Liver (tissue), 8 donors: ENCODE measurements at regions not wholly inside any gene's neighbourhood (a gene's known extent, or its start where the extent isn't known, plus 50 kb on each side); places are given as distances from the start of the nearest gene placed in this dataset.

Experiments
- DNase-seq: peaks from one replicate; pipeline ENCODE4 v3.0.0-alpha.2; 2017; ENCODE audit warnings: low spot score
- H3K27ac ChIP-seq, 2 donors: one replicate each; pipeline ENCODE4 v1.7.0; 2013; ENCODE audit warnings: inconsistent platforms in 2 of 2, low read length in 2 of 2, control low read depth in 1 of 2, low read depth in 1 of 2, mild to moderate bottlenecking in 1 of 2
- H3K27me3 ChIP-seq, 4 donors: one replicate each; pipeline versions ENCODE4 v1.6.1 to v1.7.0; 2013; ENCODE audit warnings: low read length in 3 of 4, inconsistent platforms in 1 of 4, mild to moderate bottlenecking in 1 of 4, moderate library complexity in 1 of 4; ENCODE audit not compliant: control insufficient read depth in 4 of 4, insufficient read depth in 4 of 4
- H3K36me3 ChIP-seq, 4 donors: one replicate each; pipeline versions ENCODE4 v1.6.1 to v1.7.0; 2013; ENCODE audit warnings: low read length in 3 of 4, mild to moderate bottlenecking in 3 of 4, low read depth in 1 of 4, moderate library complexity in 1 of 4; ENCODE audit not compliant: control insufficient read depth in 4 of 4, insufficient read depth in 3 of 4
- H3K4me1 ChIP-seq, 4 donors: one replicate each; pipeline versions ENCODE4 v1.6.1 to v1.7.0; 2013; ENCODE audit warnings: low read length in 3 of 4, mild to moderate bottlenecking in 3 of 4, moderate library complexity in 1 of 4; ENCODE audit not compliant: control insufficient read depth in 4 of 4, insufficient read depth in 4 of 4
- H3K4me3 ChIP-seq, 3 donors: one replicate each; pipeline versions ENCODE4 v1.6.1 to v1.7.0; 2013; ENCODE audit warnings: low read length in 3 of 3, control low read depth in 1 of 3, low read depth in 1 of 3, mild to moderate bottlenecking in 1 of 3
- H3K9ac ChIP-seq, 2 donors: one replicate each; pipeline ENCODE4 v1.7.0; 2013; ENCODE audit warnings: low read length in 2 of 2, mild to moderate bottlenecking in 2 of 2, moderate library complexity in 2 of 2, control low read depth in 1 of 2, low read depth in 1 of 2
- H3K9me3 ChIP-seq, 4 donors: one replicate each; pipeline versions ENCODE4 v1.6.1 to v1.7.0; 2013; ENCODE audit warnings: low read length in 3 of 4; ENCODE audit not compliant: control insufficient read depth in 4 of 4
- CTCF ChIP-seq: fragments of 150-350 bp; IDR thresholded peaks from 2 replicates; pipeline ENCODE4 v1.5.1; 2017; ENCODE audit warnings: improper control_type of control experiment, low read depth, low read length; ENCODE audit not compliant: missing input control
- EGR1 ChIP-seq, 2 donors: IDR thresholded peaks; 2 replicates each; pipeline ENCODE4 v1.6.1; 2016 to 2018; ENCODE audit warnings: antibody characterized with exemption in 2 of 2, low read depth in 2 of 2
- FOXA1 ChIP-seq: IDR thresholded peaks from 2 replicates; pipeline ENCODE4 v1.6.1; 2016; ENCODE audit warnings: antibody characterized with exemption
- FOXA2 ChIP-seq: IDR thresholded peaks from 2 replicates; pipeline ENCODE4 v1.6.1; 2016; ENCODE audit warnings: antibody characterized with exemption
- GABPA ChIP-seq, 2 donors: IDR thresholded peaks in 1 of 2; conservative IDR thresholded peaks in 1 of 2; 2 replicates each; pipeline ENCODE4 v1.6.1; 2016; ENCODE audit warnings: antibody characterized with exemption in 2 of 2, mild to moderate bottlenecking in 1 of 2, moderate library complexity in 1 of 2
- HNF4A ChIP-seq, 2 donors: conservative IDR thresholded peaks; 2 replicates each; pipeline ENCODE4 v1.6.1; 2016; ENCODE audit warnings: antibody characterized with exemption in 2 of 2, mild to moderate bottlenecking in 2 of 2
- HNF4G ChIP-seq: IDR thresholded peaks from 2 replicates; pipeline ENCODE4 v1.6.1; 2016; ENCODE audit warnings: antibody characterized with exemption
- JUND ChIP-seq, 2 donors: IDR thresholded peaks; 2 replicates each; pipeline ENCODE4 v1.6.1; 2016; ENCODE audit warnings: antibody characterized with exemption in 2 of 2
- MAX ChIP-seq: IDR thresholded peaks from 2 replicates; pipeline ENCODE4 v1.6.1; 2016; ENCODE audit warnings: antibody characterized with exemption
- NR2F2 ChIP-seq: IDR thresholded peaks from 2 replicates; pipeline ENCODE4 v1.6.1; 2016; ENCODE audit warnings: antibody characterized with exemption
- RAD21 ChIP-seq, 2 donors: IDR thresholded peaks; 2 replicates each; pipeline ENCODE4 v1.6.1; 2016; ENCODE audit warnings: antibody characterized with exemption in 2 of 2, mild to moderate bottlenecking in 2 of 2
- RXRA ChIP-seq, 2 donors: IDR thresholded peaks; 2 replicates each; pipeline ENCODE4 v1.6.1; 2017 to 2018; ENCODE audit warnings: antibody characterized with exemption in 2 of 2, mild to moderate bottlenecking in 1 of 2
- SP1 ChIP-seq: IDR thresholded peaks from 2 replicates; pipeline ENCODE4 v1.6.1; 2018; ENCODE audit warnings: antibody characterized with exemption, mild to moderate bottlenecking
- TAF1 ChIP-seq: conservative IDR thresholded peaks from 2 replicates; pipeline ENCODE4 v1.6.1; 2016; ENCODE audit warnings: antibody characterized with exemption, mild to moderate bottlenecking
- YY1 ChIP-seq: IDR thresholded peaks from 2 replicates; pipeline ENCODE4 v1.6.1; 2016; ENCODE audit warnings: antibody characterized with exemption, mild to moderate bottlenecking
- WGBS: extraction: QIAGEN DNeasy Blood & Tissue Kit; methylation state at CpG from one replicate; pipeline ENCODE4 v1.1.7; 2013; 5-methylcytosine and 5-hydroxymethylcytosine counted together
- TF ChIP-seq, protein P1 (sequence below): IDR thresholded peaks from 2 replicates; pipeline ENCODE4 v1.6.1; 2016; ENCODE audit warnings: antibody characterized with exemption
- TF ChIP-seq, protein P2 (sequence below): IDR thresholded peaks from 2 replicates; pipeline ENCODE4 v1.6.1; 2016; ENCODE audit warnings: antibody characterized with exemption
- TF ChIP-seq, protein P3 (sequence below): IDR thresholded peaks from 2 replicates; pipeline ENCODE4 v1.6.1; 2016; ENCODE audit warnings: antibody characterized with exemption, mild to moderate bottlenecking
- donor health status: healthy.
- donor health status: healthy.
- donor health status: healthy.
- donor health status: healthy.
- donor health status: healthy.

DNA sequence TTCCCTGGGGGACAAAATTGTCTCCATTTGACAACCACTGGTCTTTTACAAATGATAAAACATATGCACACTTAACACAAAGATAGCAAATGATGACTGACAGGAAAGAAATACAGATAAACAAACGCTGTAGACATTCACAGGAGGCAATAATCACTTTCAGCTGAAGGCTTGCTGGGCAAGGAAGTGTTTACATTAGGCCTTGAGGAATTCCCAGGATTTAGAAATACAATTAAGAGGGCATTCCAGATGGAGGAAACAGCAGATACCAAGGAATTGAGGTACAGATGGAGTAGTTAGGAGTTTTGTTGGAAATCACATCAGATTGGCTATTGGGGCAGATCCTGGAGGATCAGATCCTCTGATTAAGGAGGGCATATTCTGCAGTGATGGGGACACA lies 93.9 kb downstream of the DYRK2 start:
- WGBS: 26% methylated on average over 1 of the region's 1 CpG
- TF ChIP-seq YY1 (no peak), RAD21 (IDR thresholded peaks at IDR 0.05) (no peak), MAX (no peak), FOXA2 (no peak), GABPA (IDR thresholded peaks at IDR 0.05 in 1 of 2, conservative IDR thresholded peaks at IDR 0.05 in 1 of 2) (no peak), HNF4A (conservative IDR thresholded peaks at IDR 0.05) (no peak), TAF1 (no peak), SP1 (no peak), EGR1 (IDR thresholded peaks at IDR 0.05; ENCODE audit: low read depth in 2 of 2) (no peak), HNF4G (no peak)
- TF ChIP-seq, protein P1, sequence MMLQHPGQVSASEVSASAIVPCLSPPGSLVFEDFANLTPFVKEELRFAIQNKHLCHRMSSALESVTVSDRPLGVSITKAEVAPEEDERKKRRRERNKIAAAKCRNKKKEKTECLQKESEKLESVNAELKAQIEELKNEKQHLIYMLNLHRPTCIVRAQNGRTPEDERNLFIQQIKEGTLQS: no peak
- no peak overlapping the region for H3K4me3 ChIP-seq
- H3K9ac ChIP-seq: no peak overlapping the region
- no peak for DNase-seq
- H3K27me3 ChIP-seq: no peaks in the 10 kb centered on the region
- peaks cover 0 to 3% (median 0%) of the 10 kb centered on the region in 4 donors for H3K4me1 ChIP-seq
- no peaks in the 10 kb centered on the region for H3K36me3 ChIP-seq
- H3K27ac ChIP-seq: no peak overlapping the region
- no peaks in the 10 kb centered on the region for H3K9me3 ChIP-seq

- TF ChIP-seq FOXA1 (no peak), NR2F2 (no peak), TAF1 (no peak), GABPA (IDR thresholded peaks at IDR 0.05 in 1 of 2, conservative IDR thresholded peaks at IDR 0.05 in 1 of 2) (no peak), SP1 (peak; percentile 67), EGR1 (IDR thresholded peaks at IDR 0.05; ENCODE audit: low read depth in 2 of 2) (no peak), YY1 (peak; percentile 53), CTCF (no peak), HNF4A (conservative IDR thresholded peaks at IDR 0.05) (peak; percentile 86 to 90), MAX (peak; percentile 6), RXRA (IDR thresholded peaks at IDR 0.05) (peak in 1 of 2 donors; percentile 38), JUND (IDR thresholded peaks at IDR 0.05) (peak in 1 of 2 donors; percentile 61), HNF4G (peak; percentile 87), RAD21 (IDR thresholded peaks at IDR 0.05) (peak; percentile 8 to 17), FOXA2 (no peak)
- TF ChIP-seq, protein P1: no peak
- TF ChIP-seq, protein P2, sequence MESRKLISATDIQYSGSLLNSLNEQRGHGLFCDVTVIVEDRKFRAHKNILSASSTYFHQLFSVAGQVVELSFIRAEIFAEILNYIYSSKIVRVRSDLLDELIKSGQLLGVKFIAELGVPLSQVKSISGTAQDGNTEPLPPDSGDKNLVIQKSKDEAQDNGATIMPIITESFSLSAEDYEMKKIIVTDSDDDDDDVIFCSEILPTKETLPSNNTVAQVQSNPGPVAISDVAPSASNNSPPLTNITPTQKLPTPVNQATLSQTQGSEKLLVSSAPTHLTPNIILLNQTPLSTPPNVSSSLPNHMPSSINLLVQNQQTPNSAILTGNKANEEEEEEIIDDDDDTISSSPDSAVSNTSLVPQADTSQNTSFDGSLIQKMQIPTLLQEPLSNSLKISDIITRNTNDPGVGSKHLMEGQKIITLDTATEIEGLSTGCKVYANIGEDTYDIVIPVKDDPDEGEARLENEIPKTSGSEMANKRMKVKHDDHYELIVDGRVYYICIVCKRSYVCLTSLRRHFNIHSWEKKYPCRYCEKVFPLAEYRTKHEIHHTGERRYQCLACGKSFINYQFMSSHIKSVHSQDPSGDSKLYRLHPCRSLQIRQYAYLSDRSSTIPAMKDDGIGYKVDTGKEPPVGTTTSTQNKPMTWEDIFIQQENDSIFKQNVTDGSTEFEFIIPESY: no peak
- TF ChIP-seq, protein P3, sequence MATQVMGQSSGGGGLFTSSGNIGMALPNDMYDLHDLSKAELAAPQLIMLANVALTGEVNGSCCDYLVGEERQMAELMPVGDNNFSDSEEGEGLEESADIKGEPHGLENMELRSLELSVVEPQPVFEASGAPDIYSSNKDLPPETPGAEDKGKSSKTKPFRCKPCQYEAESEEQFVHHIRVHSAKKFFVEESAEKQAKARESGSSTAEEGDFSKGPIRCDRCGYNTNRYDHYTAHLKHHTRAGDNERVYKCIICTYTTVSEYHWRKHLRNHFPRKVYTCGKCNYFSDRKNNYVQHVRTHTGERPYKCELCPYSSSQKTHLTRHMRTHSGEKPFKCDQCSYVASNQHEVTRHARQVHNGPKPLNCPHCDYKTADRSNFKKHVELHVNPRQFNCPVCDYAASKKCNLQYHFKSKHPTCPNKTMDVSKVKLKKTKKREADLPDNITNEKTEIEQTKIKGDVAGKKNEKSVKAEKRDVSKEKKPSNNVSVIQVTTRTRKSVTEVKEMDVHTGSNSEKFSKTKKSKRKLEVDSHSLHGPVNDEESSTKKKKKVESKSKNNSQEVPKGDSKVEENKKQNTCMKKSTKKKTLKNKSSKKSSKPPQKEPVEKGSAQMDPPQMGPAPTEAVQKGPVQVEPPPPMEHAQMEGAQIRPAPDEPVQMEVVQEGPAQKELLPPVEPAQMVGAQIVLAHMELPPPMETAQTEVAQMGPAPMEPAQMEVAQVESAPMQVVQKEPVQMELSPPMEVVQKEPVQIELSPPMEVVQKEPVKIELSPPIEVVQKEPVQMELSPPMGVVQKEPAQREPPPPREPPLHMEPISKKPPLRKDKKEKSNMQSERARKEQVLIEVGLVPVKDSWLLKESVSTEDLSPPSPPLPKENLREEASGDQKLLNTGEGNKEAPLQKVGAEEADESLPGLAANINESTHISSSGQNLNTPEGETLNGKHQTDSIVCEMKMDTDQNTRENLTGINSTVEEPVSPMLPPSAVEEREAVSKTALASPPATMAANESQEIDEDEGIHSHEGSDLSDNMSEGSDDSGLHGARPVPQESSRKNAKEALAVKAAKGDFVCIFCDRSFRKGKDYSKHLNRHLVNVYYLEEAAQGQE: no peak
- Histone ChIP-seq H3K9ac (no peak overlapping the region), H3K9me3 (no peaks in the 10 kb centered on the region), H3K27me3 (no peaks in the 10 kb centered on the region), H3K36me3 (no peaks in the 10 kb centered on the region), H3K27ac (peak overlapping the region in 1 of 2 donors; percentile 25), H3K4me3 (no peak overlapping the region), H3K4me1 (peaks cover 0 to 17% (median 9%) of the 10 kb centered on the region in 4 donors)
- WGBS: 43% methylated on average over 2 of the region's 2 CpGs
- no peak for DNase-seq
Observed at GRCh38 chr12:67747869-67748742, 99.6 kb downstream of the DYRK2 start.
